Activated gamma-delta T cell treated with Interleukin-2 at 50 U/mL for 16 hours (primary cell): ENCODE measurements at regions not wholly inside any gene's neighbourhood (a gene's known extent, or its start where the extent isn't known, plus 50 kb on each side); places are given as distances from the start of the nearest gene placed in this dataset.
"Not testable (repeated sequence)": the region's sequence is repeated elsewhere in the genome, so short reads cannot be mapped to it uniquely, and the experiment has no call there.

ENCODE experiments used
- DNase-seq: peaks from one replicate; pipeline ENCODE4 v3.0.0-alpha.2; 2020

DNA sequence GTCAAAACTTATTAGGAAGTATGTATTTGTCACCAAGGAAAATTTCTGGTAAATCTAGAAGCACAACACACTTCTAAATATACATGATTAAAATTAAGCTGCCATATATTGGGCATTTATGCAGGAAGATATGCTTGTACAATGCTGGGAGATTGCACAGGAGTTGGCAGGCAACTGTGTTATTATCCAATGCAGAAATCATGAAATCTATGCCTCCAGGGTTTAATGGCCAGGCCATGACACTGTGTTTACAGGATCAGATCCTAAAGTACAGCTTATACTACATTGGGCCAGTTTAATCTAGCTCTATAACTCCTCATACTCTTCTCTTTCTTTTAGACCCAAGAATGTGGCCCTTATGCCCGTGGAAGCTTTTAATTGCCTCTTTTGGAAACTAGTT is 391.4 kb upstream of the DPH6 start:
- no peak for DNase-seq

DNA sequence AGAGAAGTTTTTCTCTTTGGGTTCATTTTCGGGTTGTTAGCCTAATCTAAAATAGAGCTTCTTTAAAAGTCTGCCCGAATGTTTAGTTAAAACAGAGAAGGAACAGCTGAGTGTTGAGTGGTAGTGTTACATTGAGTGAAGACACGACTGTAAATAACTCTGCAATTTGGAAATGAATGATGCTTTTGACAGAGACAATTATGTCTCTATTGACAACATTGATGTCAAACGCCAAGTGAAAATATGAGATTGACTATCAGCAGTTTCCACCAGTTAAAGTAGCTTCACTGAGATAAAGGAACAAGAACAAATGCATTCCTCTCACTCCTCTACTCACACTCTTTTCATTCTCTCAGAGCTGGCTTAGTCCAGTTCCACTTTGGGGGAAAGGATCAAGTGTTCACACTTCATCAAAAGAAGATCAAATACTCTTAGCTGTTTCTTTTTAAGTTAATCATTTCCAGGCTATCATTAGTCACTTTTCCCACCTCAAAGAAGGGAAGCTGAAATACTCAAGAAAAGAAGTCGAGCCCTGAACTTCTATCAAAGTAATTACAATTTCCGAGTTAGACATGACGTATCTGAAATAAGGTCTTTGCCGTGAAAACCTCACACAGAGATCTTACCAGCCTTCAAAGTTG is 399.1 kb upstream of the DPH6 start:
- no peak for DNase-seq

DNA sequence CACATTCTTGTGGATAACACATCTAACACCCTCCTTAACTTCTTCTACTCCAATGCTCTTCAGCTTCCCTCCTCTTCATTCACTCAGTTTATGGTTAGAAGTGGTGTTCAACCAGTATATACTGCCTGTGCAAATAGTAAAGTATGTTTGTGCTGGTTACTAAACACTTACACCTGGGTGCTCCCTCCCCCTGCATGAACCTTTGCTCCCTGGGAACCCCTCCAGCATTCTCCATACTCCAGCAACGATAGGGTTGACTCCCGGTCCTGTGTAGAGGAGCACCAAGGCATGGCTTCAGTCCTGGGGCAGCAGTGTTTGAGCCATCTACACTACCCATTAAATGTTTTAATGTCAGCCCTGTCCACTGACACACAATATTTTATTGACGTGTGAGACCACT is 407.5 kb upstream of the DPH6 start:
- no peak for DNase-seq

DNA sequence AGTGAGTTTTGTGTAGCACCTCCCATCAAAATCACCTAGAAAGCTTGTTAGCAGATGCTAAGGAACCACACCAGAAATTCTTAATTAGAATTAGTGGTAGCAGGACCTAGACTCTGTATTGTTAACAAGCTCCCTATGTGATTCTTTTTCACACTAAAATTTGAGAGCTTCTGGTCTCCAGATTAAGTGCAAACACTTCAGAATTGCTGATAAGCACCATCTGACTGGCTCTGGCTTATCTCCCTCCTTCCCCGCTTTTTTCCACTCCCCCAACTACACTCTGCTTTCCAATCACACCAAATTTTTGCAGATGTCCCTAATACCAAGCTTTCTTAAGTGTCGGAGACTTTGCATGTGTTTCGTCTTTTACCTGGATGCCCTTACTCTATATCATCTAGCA is 410.1 kb upstream of the DPH6 start:
- no peak for DNase-seq

DNA sequence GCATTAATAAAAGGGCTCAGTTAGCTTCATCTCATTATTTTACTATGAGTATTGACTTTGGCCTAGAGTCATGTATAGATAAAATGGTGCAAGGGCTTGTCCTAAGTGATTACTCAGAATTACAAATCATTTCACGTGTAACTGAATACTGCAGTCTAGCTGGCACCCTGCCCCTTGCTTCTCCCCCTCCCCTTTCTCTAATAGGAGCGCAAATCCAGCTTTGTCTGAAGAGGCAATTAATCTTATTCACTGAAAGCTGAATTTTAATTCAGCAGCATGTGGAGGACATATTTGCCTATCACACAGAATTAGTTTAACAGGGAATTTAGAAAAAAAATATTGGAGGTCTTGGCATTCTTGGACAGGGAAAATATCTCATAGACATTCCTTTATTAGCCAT is 412.1 kb upstream of the DPH6 start:
- no peak for DNase-seq

DNA sequence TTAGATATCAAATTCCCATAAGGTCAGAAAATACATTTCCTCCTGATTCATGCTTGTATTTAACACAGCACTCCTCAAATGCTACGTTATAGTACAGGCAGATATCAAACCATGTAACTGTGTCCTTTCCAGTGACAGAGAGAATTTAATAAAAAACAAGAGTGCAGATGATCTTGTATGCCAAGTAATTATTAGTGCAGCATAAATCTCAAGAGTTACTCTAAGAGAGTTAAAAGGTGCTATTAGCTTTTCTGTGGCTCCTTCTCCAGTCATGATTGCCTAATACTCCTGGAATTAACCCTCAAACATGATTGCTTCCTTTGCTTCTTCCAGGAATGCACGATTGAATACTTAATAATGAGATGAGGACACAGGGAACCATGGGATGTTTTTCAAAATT is 413.0 kb upstream of the DPH6 start:
- DNase-seq = no peak

DNA sequence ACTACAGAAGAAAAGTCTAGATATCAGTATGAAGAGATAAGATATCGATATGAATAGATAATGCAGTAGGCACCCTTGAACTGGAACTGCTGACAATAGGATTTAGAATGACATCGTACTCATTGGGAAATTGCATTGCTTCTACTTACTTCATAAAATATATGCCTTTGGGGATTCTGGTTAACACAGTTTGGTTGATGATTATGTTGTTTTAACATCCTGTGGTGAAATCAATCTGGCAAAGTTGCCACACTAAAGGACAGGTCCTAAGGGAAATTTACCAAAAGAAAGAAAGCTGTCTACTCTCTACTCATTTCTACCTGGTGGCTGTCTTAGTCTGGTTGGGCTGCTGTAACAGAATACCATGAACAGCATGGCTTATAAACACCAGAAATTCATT is 417.4 kb upstream of the DPH6 start:
- DNase-seq = no peak

DNA sequence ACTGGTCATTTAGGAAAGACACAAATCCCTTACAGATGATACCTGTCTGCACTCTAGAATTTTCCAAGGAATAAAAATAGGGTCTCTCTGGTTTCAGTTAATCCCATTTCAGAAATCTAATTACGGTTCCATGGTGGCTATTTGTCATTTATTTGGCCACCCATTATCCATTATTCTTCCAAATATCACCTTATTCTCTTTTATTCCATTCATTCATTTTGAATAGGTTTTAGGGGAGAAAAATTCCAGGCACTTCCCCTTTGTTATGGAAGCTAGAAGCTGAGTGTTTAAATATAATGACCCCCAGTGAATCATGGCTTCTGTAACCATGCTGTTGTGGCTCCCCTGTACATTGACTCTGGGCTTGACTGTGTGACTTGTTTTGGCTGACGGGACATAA is 420.8 kb upstream of the DPH6 start:
- no peak for DNase-seq

DNA sequence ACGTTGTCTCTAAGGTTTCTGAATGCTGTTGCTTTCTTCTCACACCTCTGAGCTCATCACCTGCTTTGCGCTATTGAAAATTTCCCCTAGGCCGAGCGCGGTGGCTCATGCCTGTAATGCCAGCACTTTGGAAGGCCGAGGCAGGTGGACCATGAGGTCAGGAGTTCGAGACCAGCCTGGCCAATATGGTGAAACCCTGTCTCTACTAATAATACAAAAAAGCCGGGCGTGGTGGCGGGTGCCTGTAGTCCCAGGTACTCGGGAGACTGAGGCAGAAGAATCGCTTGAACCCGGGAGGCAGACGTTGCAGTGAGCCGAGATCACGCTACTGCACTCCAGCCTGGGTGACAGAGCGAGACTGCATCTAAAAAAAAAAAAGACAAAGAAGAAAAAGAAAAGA is 422.0 kb upstream of the DPH6 start:
- not testable (repeated sequence) for DNase-seq

DNA sequence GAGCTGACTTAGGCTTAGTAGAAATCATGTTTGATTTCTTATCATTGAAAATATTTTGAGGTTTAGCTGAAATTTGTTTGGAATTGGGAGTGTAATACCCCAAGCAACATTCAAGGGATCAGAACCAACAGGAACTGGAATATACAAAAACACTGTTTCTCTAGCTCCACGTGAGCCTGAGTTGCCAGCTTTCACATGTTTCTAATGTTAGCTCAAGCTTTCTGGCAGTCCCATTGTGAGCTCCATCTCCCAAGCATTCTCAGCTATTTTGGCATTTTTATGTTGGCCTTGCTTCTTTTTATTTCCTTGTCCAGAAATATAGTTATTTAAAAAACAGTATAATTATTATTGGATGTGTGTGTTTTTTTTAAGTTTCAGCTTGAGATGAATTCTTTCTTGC is 427.1 kb upstream of the DPH6 start:
- DNase-seq = no peak

DNA sequence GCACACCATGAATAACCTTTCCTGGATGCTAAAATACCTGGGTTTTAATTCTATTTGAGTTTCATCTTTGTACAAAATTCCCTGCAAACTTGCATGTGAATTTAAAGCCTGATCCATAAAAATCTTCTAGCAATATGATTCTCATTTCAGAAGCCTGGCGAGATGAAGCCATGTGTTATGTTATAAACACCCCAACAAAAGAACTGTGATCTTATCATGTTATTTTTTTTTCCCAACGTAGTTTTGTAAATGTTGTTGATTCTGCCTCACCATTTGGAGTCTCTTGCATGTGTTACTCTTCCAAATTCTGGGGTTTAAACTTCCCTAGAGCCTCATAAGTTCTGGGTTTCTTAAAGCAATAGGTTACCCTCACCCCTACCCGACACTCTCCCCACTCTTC is 428.1 kb upstream of the DPH6 start:
- no peak for DNase-seq

DNA sequence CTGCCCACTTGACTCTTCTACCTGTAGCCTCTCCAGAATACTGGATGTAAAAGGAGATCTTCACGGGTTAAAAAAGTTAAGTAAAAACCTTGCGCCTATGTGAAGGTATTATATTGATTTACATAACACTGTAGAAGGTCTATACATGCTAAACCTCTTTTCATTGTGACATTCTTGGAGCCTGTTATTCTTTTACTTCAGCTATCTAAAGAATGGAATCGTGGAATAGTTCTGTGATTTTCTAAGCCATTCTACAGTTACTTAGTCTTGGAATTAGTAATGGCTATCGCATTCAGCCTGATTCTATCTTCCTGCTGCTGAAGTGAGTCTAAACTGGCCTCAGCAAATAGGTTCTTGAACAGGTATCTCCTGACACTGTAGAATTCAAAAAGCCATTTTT is 430.0 kb upstream of the DPH6 start:
- no peak for DNase-seq

DNA sequence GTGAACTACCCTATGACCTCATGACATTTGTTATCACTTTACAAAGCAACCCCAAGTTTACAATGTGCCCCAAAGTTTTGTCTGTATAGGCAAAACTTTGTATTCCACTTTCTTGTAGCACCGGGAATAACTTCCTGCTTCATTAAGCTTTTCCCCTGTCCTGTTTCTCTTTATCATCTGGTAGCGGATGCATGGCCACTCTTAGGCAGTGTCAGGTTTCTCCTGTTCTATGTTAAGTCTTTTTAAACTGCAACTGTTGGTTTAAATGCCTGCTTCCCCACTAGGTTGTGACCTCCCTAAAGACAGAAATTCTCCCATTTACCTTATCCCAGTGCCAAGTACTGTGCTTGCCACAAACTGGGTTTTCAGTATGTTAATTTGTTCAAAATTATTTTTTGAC is 433.6 kb upstream of the DPH6 start:
- no peak for DNase-seq

DNA sequence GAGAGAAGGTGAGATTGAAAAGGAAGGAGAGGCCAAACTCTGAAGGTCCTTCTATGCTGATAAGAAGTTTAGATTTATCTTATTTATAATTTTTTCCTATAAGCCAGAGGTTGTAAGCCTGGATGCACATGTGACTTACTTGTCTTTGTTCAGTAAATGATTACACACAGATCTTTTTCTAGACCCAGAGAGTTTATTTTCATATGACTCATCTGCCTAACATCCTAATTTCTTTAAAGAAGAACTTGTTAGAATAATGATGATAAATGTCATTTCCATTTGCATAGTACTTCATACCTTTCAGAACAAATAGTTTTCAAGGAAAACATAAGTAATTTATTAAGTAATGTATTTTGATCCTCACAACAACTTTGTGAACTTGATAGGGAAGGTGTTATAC is 434.8 kb upstream of the DPH6 start:
- DNase-seq = no peak

DNA sequence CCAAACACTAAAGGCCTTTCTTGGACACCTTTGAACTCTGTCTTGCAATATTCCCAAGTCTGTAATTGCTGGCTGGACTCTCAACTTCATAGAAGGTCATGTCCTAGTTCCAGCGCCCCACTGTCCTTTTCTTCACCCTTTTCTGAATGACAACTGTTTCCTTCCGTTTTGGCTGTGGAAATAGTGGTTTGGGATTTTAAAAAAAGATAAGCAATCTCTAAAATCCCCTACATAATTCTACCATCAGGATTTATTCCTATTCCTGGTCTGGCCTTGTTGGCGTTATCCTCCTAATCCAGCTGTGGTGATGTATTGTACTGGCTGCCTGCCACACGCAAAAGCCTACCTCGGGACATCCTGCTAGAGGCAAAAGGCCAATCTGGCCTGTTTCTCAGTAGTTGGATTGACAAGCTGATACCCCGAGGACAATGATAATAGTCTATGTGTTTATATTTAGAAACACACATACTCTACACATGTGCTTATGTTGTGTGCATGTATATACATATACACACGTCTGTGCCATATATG is 440.3 kb upstream of the DPH6 start:
- no peak for DNase-seq

DNA sequence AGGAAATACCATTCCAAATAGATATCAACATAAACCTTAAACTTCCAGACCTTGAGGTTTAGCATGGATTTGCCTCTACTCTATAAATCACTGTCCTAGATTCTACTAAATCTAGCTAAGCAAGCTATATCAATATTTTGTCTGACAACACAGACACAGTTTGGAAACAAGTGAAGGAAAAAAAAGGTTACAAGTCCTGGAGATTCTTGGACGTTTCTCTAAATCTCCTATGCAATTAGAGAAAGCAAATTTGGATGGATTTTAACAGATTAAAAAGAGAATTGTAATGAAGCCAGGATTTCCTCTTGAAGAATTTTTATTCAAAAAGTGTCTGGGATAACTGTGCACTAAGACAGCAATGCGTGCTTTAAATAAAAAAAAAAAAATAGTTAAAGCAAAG is 441.1 kb upstream of the DPH6 start:
- no peak for DNase-seq

DNA sequence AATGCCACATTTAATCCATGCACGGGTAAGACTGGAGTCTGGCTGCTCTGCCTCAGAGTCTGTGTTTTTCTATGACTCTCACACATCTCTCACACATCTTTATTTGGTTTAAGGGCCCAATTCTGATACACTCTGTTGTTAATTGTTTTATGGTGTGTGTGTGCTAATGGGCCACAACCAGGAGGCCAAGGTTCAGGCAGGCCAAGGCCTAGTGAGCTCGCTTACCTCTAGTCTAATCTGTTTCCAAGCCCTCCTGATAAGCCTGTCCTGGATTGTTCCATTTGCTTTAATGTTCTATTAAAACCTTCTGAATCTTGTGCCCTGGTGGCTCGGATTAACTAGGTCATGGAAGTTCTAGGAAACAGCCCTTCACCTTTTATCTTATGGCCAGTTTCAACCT is 445.4 kb upstream of the DPH6 start:
- DNase-seq = no peak

DNA sequence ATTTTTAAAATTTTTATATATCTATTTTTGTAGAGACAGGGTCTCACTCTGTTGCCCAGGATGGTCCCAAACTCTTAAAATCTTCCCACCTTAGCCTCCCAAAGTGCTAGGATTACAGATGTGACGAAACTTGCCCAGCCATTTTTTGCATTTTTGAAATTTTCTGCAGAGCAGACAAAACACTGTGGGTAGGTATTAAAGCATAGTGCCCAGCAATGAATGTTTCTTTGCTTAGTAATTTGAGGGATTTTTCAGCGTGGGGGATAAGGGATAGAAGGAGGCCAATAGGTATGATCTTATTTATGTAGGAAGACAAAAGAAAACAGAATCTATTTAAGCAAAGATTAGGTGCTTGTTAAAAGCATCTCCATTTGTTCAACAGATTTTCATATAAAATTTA is 446.8 kb upstream of the DPH6 start:
- DNase-seq = no peak

DNA sequence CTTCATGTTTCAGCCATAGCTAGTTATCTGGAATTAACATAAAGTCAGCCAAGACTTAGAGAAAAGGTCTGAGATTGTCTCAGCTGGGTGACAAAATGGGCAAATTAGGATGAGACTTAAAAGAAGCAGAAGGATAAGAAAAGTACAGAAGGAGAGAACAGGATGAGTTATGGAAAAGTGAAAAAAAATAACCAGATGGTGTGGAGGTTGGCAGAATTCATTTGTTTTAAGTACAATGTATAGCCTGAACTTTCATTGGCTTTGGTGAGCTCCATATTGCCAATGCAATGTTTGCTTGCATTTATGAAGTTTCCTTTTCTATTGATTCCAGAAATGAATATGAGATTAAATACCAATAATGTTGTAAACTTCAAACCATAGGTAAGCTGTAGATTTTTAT is 447.2 kb upstream of the DPH6 start:
- no peak for DNase-seq

DNA sequence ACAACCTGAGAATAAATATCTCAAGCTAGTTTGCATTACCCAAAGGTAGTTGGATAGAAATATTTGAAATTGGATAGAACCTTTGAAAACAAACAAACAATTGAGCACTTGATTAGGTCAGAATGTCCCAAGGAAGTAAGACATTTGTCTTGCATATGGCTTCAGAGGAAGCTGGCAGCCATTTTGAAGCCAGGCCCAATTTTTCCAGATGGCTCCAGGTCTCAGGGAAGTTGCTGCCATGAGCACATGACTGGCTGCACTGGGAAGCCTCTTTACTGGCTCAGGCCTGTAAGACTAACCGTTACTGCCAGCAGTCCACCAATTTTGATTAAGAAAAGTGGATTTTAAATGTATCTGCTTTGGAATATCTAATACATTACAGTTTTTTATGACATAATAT is 448.9 kb upstream of the DPH6 start:
- DNase-seq = no peak

DNA sequence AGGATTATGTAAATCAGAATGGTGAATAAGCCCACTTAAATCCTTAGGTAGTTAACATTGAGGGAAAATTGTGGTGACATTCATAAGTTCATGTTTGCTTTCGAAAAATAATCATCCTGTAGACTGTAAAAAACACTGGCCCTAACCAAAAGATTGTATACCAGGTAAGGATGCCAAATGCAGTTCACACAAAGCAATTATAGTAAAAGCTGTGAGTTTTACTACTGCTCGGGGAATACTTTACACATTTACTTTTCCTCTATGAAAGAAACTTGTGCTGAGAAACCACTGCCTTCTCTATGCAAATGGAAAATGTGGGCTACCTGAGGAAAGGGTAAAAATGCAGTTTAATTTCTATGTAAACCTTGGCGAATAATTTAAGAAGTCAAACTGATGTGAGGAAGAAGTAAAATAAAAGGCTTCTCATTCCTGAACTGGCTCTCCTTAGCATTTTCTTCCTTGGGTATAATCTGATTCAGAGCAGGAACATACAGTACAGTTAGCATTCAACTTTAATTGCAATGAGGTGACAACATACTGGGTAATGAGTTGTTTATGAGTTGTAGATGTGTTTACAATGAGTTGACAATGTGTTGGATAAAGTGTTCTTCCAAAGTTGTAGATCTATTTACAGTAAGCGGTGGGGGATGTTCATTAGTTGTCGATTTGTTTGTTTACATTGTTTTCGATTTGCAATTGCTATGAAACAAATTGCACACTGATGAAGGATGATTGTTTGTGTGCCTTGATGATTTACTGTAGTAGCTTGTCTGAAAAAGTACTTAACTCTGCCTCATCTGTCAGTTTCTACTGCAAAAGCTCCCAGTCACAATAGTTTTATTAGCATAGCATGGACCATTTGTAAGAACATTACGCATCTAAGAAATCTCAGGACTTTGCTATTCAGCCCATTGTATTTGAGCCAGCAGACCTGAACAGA is 453.0 kb upstream of the DPH6 start:
- no peak for DNase-seq

DNA sequence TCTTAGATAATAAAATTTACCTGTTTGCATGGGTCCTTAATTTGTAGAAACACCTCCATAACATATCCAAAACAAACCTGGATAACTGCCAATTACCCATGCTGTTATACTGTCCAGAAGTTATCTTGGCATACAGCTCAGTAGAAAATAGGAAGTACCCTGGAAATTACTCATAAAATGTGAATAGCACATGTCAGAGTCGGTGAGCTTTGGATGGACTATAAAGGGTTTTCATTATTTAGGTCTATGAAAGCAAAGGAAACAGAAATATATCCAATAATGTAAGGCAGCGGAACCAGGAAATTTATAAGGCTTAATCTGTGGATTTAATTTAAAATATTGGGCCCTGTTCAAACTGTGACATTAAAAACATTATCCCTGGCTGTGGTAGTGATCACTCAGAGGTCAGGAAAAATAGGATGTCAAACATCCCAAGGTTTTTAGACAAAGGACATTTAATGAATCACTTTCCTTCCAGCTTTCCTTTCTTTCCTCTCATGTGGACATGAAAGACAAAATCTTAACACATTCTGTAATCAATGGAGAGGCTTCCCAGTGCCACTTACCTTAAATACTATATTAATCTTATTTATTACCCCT is 459.0 kb upstream of the DPH6 start:
- DNase-seq = no peak

DNA sequence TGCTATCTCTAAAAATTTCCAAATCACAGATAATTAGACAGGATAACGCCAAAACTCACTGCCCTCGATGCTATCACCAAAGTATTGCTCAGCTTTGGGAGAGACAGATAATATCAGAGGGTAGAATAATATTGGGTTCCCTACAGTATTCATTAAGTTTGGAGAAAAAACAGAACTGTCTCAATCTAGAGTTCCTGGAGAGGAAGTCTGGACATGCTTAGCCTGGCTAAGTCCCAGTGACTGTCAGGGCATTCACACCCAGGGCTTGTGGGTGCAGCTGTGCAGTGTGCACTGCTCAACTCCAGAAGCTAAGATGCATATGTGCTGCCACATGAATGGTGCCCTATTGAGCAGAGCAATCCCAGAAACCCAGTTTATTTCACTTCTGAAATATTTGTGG is 459.6 kb upstream of the DPH6 start:
- no peak for DNase-seq

DNA sequence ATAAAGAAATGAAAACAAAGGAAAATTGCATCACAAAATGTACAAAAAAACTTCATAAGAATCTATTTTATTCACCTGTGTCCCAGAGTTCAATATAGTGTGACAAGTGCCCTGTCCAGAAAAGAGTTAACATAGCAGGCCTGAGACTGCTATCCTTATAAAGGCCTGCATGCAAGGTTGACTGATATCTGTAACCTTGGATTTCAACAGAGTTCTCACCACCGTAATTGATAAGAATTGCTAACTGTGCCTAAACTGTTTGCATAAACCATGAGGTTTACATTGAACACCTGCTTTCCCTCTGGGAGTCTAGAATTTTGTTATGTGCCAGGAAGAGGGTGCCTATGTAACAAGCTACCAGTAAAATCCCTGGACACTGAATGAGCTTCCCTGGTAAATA is 461.7 kb upstream of the DPH6 start:
- no peak for DNase-seq
